8988T (cell line): ENCODE measurements at regions not wholly inside any gene's neighbourhood (a gene's known extent, or its start where the extent isn't known, plus 50 kb on each side); places are given as distances from the start of the nearest gene placed in this dataset.
"Not testable (repeated sequence)": the region's sequence is repeated elsewhere in the genome, so short reads cannot be mapped to it uniquely, and the experiment has no call there.

Experiments used
- DNase-seq: peaks from one replicate; pipeline ENCODE4 v3.0.0; 2011

GRCh38 chr6:16902502-16902901 is 141.2 kb upstream of the ATXN1 start:
- no peak for DNase-seq

- no peak for DNase-seq
These were observed 140.5 kb upstream of the ATXN1 start for GRCh38 chr6:16901782-16902181.

DNA sequence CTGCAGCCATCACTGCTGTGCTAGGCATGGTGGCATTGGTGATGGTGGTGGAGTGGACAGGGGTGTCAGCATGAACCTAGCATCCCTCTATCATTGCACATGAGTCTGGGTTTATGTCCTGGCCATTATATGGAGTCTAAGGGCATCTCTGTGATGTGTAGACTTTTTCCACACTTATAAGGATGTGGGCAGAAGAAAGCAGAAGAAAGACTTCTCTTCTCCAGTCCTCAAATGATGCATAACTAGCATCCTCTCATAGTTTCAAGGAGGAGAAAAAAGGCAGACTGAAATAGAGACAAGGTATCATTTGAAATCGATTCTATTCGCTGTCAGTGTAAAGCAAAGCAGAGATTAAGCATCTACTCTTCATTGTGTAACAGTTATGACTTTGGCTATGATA is 140.0 kb upstream of the ATXN1 start:
- DNase-seq: no peak

- DNase-seq: no peak
These were observed 137.6 kb upstream of the ATXN1 start for GRCh38 chr6:16898640-16899396.

GRCh38 chr6:16897669-16898068 is 136.4 kb upstream of the ATXN1 start:
- DNase-seq: no peak

GRCh38 chr6:16894301-16894700 is 133.0 kb upstream of the ATXN1 start:
- no peak for DNase-seq

GRCh38 chr6:16891110-16891509 is 129.8 kb upstream of the ATXN1 start:
- DNase-seq: not testable (repeated sequence)

- no peak for DNase-seq
These were observed 124.3 kb upstream of the ATXN1 start for GRCh38 chr6:16885411-16886160.

GRCh38 chr6:16884526-16884925 is 123.3 kb upstream of the ATXN1 start:
- DNase-seq: no peak

GRCh38 chr6:16883414-16883813 is 122.2 kb upstream of the ATXN1 start:
- no peak for DNase-seq

- no peak for DNase-seq
These were observed 121.0 kb upstream of the ATXN1 start for GRCh38 chr6:16882230-16882629.

GRCh38 chr6:16876852-16877251 is 115.6 kb upstream of the ATXN1 start:
- not testable (repeated sequence) for DNase-seq

GRCh38 chr6:16876201-16876600 is 114.9 kb upstream of the ATXN1 start:
- DNase-seq: no peak

DNA sequence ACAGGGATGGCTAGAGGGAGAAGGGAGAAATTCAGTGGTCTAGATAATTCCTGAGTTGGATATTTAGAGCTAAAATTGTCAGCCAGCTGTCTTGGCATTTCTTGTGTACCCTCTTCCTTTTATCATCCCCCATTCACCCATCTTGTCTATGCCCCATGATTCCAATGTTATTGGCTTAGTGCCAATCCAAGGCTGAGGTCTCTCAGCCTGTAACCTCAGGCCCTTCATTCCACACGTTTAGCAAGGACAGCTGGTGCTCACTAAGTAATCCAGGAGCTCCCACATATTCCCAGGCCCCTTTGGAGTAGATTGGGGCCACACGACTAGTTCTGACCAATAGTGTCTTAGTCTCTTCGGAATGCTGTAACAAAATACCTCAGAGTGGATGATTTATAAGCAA is 112.4 kb upstream of the ATXN1 start:
- DNase-seq: no peak

DNA sequence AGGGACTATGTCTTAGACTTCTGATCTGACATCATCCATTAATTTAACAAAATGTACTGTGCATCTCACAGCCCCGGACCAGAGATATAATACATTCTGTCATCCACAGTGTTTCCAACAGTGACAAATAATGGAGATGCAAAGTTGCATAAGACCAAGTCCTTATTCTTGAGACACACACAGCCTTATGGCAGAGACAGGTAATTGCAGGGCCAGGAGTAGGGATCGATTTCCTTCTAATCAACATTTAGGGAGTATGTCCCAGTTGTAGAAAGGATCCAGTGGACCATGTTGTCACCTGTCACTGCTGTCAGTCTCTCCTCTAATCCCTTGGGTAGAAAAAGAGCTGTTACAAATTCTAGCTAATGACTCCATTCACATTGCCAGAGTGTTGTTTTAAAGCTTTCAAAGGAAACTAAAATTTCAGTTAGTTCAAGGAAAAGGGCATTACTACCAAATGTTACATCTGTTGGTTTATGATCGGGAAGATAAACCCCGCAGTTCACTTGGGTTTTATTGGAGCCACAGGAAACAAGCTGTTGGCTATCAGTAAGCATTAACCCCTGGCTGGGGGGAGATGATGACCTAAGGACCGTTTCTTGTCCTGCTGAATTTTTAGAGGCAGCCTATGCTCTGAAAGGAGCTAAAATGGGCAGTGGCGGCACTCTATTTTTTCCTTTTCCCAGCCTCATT is 111.4 kb upstream of the ATXN1 start:
- no peak for DNase-seq

DNA sequence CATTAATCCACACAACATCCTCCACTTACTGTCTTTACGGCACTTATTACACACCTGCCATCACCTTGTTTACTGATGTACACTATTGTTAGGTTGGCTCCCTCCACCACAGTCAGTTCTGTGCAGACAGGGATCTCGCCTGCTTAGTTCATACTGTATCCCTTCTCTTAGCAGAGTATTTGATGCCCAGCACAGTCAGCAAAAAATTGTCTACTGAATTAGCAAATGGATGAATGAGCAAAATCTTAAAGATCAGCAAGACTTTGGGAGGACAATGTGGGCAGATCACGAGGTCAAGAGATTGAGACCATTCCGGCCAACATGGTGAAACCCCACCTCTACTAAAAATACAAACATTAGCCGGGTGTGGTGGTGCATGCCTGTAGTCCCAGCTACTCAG is 109.8 kb upstream of the ATXN1 start:
- no peak for DNase-seq

- no peak for DNase-seq
These were observed 107.7 kb upstream of the ATXN1 start for GRCh38 chr6:16868968-16869367.

DNA sequence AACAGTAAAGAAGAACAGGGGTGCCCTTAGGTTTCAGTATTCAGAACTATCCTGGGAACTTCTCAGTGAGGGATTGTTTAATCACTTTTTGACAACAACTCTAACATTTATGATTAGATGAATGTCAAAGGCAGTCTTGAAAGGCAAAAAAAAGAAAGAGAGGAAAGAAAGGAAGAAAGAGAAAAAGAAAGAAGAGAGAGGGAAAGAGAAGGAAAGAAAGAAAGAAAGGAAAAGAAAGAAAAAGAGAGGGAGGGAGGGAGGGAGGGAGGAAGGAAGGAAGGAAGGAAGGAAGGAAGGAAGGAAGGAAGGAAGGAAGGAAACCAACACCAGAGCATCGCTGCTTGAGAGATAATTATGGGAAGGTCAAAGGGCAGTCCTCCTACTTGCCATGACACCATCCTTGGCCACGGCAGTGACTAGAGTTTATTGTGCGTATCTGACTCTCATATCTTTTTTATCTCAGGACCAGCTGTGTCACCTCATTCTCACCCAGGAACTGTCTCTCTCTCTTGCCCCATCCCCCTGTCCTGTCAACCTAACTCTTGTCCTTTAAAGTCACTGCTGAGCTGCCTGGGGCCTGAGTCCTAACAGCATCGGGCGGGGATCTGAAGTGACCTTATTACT is 96.8 kb upstream of the ATXN1 start:
- no peak for DNase-seq

GRCh38 chr6:16855460-16855859 is 94.2 kb upstream of the ATXN1 start:
- DNase-seq: no peak

DNA sequence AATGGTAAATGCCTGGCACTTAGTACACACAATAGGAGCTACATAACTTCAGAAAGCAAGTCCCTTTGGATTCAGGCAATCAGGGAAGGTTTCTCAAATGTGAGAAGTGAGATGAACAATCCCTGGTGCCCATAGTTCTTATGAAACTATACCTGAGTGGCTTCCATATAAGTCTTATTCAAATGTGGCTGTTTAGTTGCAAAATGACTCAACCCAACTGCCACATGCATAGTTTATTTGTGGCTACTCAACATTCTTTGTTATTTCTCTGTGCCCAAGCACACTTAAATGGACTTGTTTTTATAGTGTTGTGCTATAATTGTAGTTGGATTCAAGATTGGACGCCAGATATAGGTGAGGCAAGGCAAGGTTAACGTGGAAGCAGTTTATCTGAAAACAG is 93.7 kb upstream of the ATXN1 start:
- DNase-seq: no peak

- DNase-seq: no peak
These were observed 91.4 kb upstream of the ATXN1 start for GRCh38 chr6:16852671-16853070.

DNA sequence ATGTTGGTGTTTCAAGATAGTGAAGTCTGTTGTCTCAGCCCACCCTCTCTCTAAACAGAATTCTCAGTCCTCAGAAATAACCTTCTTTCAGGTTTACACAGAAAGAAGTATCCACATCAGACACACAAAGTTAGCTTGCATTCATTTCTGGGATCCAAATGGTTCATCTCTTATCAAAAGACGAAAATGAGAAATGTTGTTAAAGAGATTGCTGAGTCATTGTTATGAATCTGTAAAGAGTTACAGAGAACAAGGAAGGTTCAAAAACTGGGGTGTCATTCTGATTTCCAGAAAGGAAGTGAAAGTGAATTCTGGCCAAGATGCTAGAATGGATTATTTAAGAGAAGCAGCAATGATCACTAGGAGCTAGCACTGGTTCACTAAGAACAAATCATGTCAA is 90.5 kb upstream of the ATXN1 start:
- no peak for DNase-seq

GRCh38 chr6:16851044-16851540 is 89.8 kb upstream of the ATXN1 start:
- DNase-seq: no peak
